KMS-11 (cell line): ENCODE measurements at regions not wholly inside any gene's neighbourhood (a gene's known extent, or its start where the extent isn't known, plus 50 kb on each side); places are given as distances from the start of the nearest gene placed in this dataset.

Experiments
- H2AFZ ChIP-seq: fragments of 200-600 bp; sonication (generic); 2 replicates; pipeline ENCODE4 v1.6.1; 2016; ENCODE audit warnings: antibody characterized with exemption, mixed run types, low read depth
- H3K27ac ChIP-seq: fragments of 200-600 bp; sonication (generic); 2 replicates; pipeline ENCODE4 v1.6.1; 2016; ENCODE audit warnings: mild to moderate bottlenecking, mixed run types
- H3K27me3 ChIP-seq: fragments of 200-600 bp; sonication (generic); 2 replicates; pipeline ENCODE4 v1.6.1; 2017; ENCODE audit warnings: mild to moderate bottlenecking, low read depth, mixed run types, moderate library complexity; ENCODE audit not compliant: insufficient read depth
- H3K36me3 ChIP-seq: fragments of 200-600 bp; sonication (generic); 2 replicates; pipeline ENCODE4 v1.6.1; 2017; ENCODE audit warnings: mild to moderate bottlenecking, mixed run types; ENCODE audit not compliant: insufficient read depth
- H3K4me1 ChIP-seq: fragments of 200-600 bp; sonication (generic); 2 replicates; pipeline ENCODE4 v1.6.1; 2016; ENCODE audit warnings: mild to moderate bottlenecking, low read depth, mixed run types; ENCODE audit not compliant: poor library complexity, severe bottlenecking
- H3K4me2 ChIP-seq: fragments of 200-600 bp; sonication (generic); 2 replicates; pipeline ENCODE4 v1.7.0; 2016; ENCODE audit warnings: mild to moderate bottlenecking, mixed run types
- H3K4me3 ChIP-seq: fragments of 200-600 bp; sonication (generic); IDR thresholded peaks from 2 replicates; pipeline ENCODE4 v1.6.1; 2017; ENCODE audit warnings: low read depth, low read length, mixed read lengths; ENCODE audit not compliant: insufficient read depth
- H3K79me2 ChIP-seq: fragments of 200-600 bp; sonication (generic); 2 replicates; pipeline ENCODE4 v1.6.1; 2016; ENCODE audit warnings: low read depth, mixed run types; ENCODE audit not compliant: insufficient read depth
- H3K9ac ChIP-seq: fragments of 200-600 bp; sonication (generic); 2 replicates; pipeline ENCODE4 v1.6.1; 2016; ENCODE audit warnings: mild to moderate bottlenecking, mixed run types
- H4K20me1 ChIP-seq: fragments of 200-600 bp; sonication (generic); 2 replicates; pipeline ENCODE4 v1.6.1; 2016; ENCODE audit warnings: mild to moderate bottlenecking, mixed run types; ENCODE audit not compliant: insufficient read depth
- TF ChIP-seq, protein P1 (sequence below): fragments of 200-600 bp; sonication (generic); conservative IDR thresholded peaks from 2 replicates; pipeline ENCODE4 v1.6.1; 2017; ENCODE audit warnings: low read depth, mild to moderate bottlenecking, antibody characterized with exemption, low read length, moderate library complexity, mixed read lengths

DNA sequence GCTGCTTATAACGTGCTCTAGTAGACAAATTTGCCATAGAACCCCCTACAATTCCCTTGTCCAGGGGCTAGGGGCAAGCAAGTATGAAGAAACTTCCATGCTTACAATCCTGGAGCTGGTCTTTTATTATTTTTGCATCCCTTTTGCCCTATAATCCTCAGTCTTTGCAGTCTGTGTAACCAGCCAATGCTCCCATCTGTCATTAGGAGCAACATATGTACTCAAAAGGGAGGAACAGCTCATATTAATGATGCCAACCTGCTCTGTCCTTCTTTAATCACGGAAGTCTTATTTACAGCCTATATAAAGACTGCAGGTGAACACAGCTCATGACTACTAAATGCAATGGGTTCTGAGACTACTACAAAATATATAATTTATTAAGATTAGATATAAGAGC, 263.3 kb downstream of the ZIC1 start:
- H3K36me3 ChIP-seq, result no peaks in the 10 kb centered on the region; the same call in 1 of the 2 replicates
- no peak overlapping the region for H3K27ac ChIP-seq
- H3K79me2 ChIP-seq, result no peaks in the 10 kb centered on the region
- H3K9ac ChIP-seq, result no peak overlapping the region
- H4K20me1 ChIP-seq, result no peaks in the 10 kb centered on the region
- H2AFZ ChIP-seq, result no peak overlapping the region
- no peaks in the 10 kb centered on the region for H3K4me1 ChIP-seq
- TF ChIP-seq, protein P1, sequence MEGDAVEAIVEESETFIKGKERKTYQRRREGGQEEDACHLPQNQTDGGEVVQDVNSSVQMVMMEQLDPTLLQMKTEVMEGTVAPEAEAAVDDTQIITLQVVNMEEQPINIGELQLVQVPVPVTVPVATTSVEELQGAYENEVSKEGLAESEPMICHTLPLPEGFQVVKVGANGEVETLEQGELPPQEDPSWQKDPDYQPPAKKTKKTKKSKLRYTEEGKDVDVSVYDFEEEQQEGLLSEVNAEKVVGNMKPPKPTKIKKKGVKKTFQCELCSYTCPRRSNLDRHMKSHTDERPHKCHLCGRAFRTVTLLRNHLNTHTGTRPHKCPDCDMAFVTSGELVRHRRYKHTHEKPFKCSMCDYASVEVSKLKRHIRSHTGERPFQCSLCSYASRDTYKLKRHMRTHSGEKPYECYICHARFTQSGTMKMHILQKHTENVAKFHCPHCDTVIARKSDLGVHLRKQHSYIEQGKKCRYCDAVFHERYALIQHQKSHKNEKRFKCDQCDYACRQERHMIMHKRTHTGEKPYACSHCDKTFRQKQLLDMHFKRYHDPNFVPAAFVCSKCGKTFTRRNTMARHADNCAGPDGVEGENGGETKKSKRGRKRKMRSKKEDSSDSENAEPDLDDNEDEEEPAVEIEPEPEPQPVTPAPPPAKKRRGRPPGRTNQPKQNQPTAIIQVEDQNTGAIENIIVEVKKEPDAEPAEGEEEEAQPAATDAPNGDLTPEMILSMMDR, result no peak
- H3K27me3 ChIP-seq, result no peaks in the 10 kb centered on the region
- H3K4me3 ChIP-seq, result no peak overlapping the region
- H3K4me2 ChIP-seq, result no peak overlapping the region

DNA sequence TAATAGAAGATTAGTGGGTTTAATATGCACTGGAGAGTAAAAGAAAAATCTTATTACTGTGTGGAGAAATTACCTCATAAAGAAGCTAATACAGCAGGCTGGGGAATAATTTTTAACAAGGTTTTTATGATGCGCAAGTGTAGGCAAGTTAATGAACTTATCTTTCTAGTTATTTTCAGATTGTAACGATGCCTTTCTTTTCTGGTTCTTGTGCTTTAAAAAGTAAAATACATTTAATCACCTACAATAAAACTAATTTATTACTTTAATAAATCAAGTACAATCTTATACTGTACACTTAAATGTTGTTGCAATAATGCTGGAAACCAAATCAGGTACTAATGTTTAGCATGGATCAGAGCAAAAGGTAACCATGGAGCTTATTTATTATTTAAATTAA, 266.6 kb downstream of the ZIC1 start:
- Histone ChIP-seq H3K9ac (no peak overlapping the region), H3K27ac (no peak overlapping the region), H4K20me1 (no peaks in the 10 kb centered on the region), H2AFZ (no peak overlapping the region), H3K27me3 (no peaks in the 10 kb centered on the region), H3K4me2 (no peak overlapping the region), H3K4me1 (no peaks in the 10 kb centered on the region), H3K79me2 (no peaks in the 10 kb centered on the region), H3K4me3 (no peak overlapping the region), H3K36me3 (no peaks in the 10 kb centered on the region; the same call in 1 of the 2 replicates)
- TF ChIP-seq, protein P1, result no peak

DNA sequence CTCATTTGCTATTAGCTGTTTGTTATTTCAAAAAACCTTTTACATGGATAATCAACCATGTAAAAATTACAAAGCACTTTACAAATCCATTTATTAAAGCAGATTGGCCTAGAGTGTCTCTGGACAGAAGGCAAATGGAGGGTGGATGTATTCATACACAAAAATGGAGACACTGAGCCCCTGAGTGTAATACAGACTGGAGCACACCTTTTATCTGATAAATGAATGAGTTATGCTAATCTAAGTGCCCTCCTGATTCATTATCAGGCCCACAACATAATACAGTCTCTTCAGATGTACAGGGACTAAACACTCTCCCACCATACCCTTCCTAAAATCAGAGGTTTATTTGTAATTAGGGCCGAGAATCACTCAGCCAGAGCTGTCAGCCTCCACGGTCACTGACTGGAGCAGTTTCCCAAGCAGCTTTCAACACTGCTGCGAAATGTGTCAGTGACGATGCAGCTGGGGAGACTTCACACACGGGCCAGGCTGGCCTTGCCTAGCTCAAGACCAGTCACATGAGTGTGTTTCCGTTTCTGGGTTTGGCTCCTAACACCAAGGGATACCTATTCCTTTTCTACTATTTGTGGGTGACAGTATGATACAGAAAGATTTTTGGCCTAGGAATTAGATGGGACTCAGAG, 271.8 kb downstream of the ZIC1 start:
- Histone ChIP-seq H3K36me3 (no peaks in the 10 kb centered on the region), H4K20me1 (no peaks in the 10 kb centered on the region), H2AFZ (no peak overlapping the region), H3K4me2 (no peak overlapping the region), H3K27ac (no peak overlapping the region), H3K79me2 (no peaks in the 10 kb centered on the region), H3K4me1 (no peaks in the 10 kb centered on the region), H3K9ac (no peak overlapping the region), H3K27me3 (no peaks in the 10 kb centered on the region), H3K4me3 (no peak overlapping the region)
- TF ChIP-seq, protein P1, result no peak

DNA sequence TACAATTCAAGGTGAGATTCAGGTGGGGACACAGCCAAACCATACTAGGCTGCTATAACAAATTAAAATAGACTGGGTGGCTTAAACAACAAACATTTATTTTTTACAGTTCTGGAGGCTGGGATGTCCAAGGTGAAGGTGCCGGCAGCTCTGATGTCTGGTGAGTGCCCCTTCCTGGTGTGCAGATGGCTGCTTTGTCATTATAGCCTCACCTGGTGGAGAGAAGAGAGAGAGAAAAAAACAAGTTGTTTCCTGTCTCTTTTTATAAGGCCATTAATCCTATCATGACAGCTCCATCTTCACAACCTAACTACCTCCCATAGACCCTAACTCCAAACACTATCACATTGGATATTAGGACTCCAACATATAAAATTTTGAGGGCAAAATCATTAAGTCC, 279.7 kb downstream of the ZIC1 start:
- H3K27ac ChIP-seq, result no peak overlapping the region

More for the DNA sequence above, 279.7 kb downstream of the ZIC1 start:
- Histone ChIP-seq H3K9ac (no peak overlapping the region), H3K4me2 (no peak overlapping the region), H2AFZ (no peak overlapping the region), H3K79me2 (no peaks in the 10 kb centered on the region), H3K36me3 (no peaks in the 10 kb centered on the region), H4K20me1 (no peaks in the 10 kb centered on the region), H3K4me1 (no peaks in the 10 kb centered on the region), H3K4me3 (no peak overlapping the region), H3K27me3 (no peaks in the 10 kb centered on the region)
- TF ChIP-seq, protein P1, result no peak
